ENCODE measurements at regions not wholly inside any gene's neighbourhood (a gene's known extent, or its start where the extent isn't known, plus 50 kb on each side); places are given as distances from the start of the nearest gene placed in this dataset.
"Not testable (repeated sequence)": the region's sequence is repeated elsewhere in the genome, so short reads cannot be mapped to it uniquely, and the experiment has no call there.

GRCh38 chr10:81386817-81387216 is 488.2 kb upstream of the NRG3 start:
- no peak for DNase-seq (ENCODE audit: low read depth in 3 of 3, low spot score in 2 of 3)

- no peak for DNase-seq (ENCODE audit: low read depth in 3 of 3, low spot score in 2 of 3)
These were observed 471.5 kb upstream of the NRG3 start for GRCh38 chr10:81403451-81403850.

- DNase-seq (ENCODE audit: low read depth in 3 of 3, low spot score in 2 of 3) = no peak
These were observed 469.6 kb upstream of the NRG3 start for GRCh38 chr10:81405399-81405798.

- no peak for DNase-seq (ENCODE audit: low read depth in 3 of 3, low spot score in 2 of 3)
These were observed 461.0 kb upstream of the NRG3 start for GRCh38 chr10:81414038-81414437.

- DNase-seq (ENCODE audit: low read depth in 3 of 3, low spot score in 2 of 3) = no peak
These were observed 448.3 kb upstream of the NRG3 start for GRCh38 chr10:81426722-81427121.

GRCh38 chr10:81428456-81429134 is 446.4 kb upstream of the NRG3 start:
- no peak for DNase-seq (ENCODE audit: low read depth in 3 of 3, low spot score in 2 of 3)

GRCh38 chr10:81439445-81439844 is 435.5 kb upstream of the NRG3 start:
- DNase-seq (ENCODE audit: low read depth in 3 of 3, low spot score in 2 of 3) = no peak

GRCh38 chr10:81441624-81442023 is 433.4 kb upstream of the NRG3 start:
- not testable (repeated sequence) for DNase-seq (ENCODE audit: low read depth in 3 of 3, low spot score in 2 of 3)

GRCh38 chr10:81444242-81444929 is 430.6 kb upstream of the NRG3 start:
- no peak for DNase-seq (ENCODE audit: low read depth in 3 of 3, low spot score in 2 of 3)

GRCh38 chr10:81450651-81451050 is 424.3 kb upstream of the NRG3 start:
- no peak for DNase-seq (ENCODE audit: low read depth in 3 of 3, low spot score in 2 of 3)

- DNase-seq (ENCODE audit: low read depth in 3 of 3, low spot score in 2 of 3) = no peak
These were observed 402.0 kb upstream of the NRG3 start for GRCh38 chr10:81472927-81473470.

- DNase-seq (ENCODE audit: low read depth in 3 of 3, low spot score in 2 of 3) = no peak
These were observed 401.2 kb upstream of the NRG3 start for GRCh38 chr10:81473755-81474154.

- no peak for DNase-seq (ENCODE audit: low read depth in 3 of 3, low spot score in 2 of 3)
These were observed 395.7 kb upstream of the NRG3 start for GRCh38 chr10:81479316-81479715.

GRCh38 chr10:81496626-81497025 is 378.4 kb upstream of the NRG3 start:
- DNase-seq (ENCODE audit: low read depth in 3 of 3, low spot score in 2 of 3) = no peak

GRCh38 chr10:81498011-81498551 is 376.9 kb upstream of the NRG3 start:
- DNase-seq (ENCODE audit: low read depth in 3 of 3, low spot score in 2 of 3) = no peak

- DNase-seq (ENCODE audit: low read depth in 3 of 3, low spot score in 2 of 3) = no peak
These were observed 372.2 kb upstream of the NRG3 start for GRCh38 chr10:81502677-81503359.

- not testable (repeated sequence) for DNase-seq (ENCODE audit: low read depth in 3 of 3, low spot score in 2 of 3)
These were observed 369.2 kb upstream of the NRG3 start for GRCh38 chr10:81505777-81506176.

GRCh38 chr10:81514811-81515210 is 360.2 kb upstream of the NRG3 start:
- no peak for DNase-seq (ENCODE audit: low read depth in 3 of 3, low spot score in 2 of 3)

GRCh38 chr10:81520688-81521087 is 354.3 kb upstream of the NRG3 start:
- no peak for DNase-seq (ENCODE audit: low read depth in 3 of 3, low spot score in 2 of 3)

GRCh38 chr10:81524467-81524866 is 350.5 kb upstream of the NRG3 start:
- DNase-seq (ENCODE audit: low read depth in 3 of 3, low spot score in 2 of 3) = no peak

- DNase-seq (ENCODE audit: low read depth in 3 of 3, low spot score in 2 of 3) = no peak
These were observed 342.6 kb upstream of the NRG3 start for GRCh38 chr10:81532403-81532802.
